ENCODE measurements at regions not wholly inside any gene's neighbourhood (a gene's known extent, or its start where the extent isn't known, plus 50 kb on each side); places are given as distances from the start of the nearest gene placed in this dataset.
"Not testable (repeated sequence)": the region's sequence is repeated elsewhere in the genome, so short reads cannot be mapped to it uniquely, and the experiment has no call there.

DNA sequence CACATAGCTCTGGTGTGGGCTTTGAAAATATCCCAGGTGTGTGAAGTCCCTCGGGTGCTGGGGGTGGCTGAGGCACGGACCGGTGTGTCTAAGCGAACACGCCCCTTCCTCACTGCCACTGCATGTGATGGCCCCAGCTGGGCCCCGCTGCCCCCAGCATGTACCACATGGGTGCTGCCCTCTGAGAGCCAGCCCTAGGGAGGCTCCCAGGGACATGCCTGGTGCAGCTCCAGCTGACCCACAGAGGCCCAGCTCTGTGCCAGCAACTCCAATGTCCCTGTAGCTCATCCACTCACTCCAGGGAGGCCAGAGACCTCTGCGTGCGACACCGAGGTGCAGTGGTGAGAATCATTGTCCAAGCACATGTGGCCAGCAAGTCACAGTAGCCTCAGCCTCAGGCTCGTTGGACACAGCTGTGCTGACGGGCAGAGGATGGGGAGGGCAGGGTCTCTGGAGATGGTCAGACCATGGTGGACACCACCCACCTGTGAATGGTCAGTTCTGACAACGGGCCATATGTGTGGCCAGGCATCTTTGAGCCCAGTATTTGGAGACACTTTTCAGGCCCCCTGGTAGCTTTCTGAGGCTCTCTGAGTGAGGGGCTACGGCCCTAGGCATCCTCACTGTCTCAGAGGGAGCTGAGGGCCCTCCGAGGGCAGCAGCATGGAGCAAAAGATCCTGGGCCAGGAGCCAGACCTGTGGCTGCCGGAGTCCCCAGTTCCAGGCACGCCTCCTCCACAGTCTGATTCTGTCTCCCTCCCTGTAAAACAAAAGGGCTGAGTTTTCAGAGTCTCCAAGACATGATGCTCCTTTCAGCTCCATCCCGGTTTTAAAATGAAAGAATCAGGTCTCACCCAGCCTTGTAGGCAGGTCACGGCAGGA, 220.7 kb downstream of the NDUFA10 start:
- no peak for DNase-seq

DNA sequence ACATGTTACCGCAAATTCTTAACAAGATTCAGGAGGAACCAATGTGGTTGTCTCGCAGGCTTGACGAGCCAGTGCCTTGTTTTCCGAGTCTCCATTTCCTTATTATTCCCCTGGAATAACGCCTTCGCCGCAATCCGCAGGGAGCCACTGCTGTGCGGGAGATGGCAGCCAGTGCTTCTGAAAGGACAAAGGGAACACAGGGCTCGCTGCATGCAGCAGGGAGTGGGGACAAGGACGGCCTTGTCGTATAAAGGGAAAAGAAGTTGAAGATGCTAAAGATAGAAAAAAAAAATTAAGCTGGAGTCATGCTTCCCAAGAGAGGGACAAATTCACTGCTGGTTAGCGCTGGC, 221.4 kb downstream of the NDUFA10 start:
- no peak for DNase-seq

DNA sequence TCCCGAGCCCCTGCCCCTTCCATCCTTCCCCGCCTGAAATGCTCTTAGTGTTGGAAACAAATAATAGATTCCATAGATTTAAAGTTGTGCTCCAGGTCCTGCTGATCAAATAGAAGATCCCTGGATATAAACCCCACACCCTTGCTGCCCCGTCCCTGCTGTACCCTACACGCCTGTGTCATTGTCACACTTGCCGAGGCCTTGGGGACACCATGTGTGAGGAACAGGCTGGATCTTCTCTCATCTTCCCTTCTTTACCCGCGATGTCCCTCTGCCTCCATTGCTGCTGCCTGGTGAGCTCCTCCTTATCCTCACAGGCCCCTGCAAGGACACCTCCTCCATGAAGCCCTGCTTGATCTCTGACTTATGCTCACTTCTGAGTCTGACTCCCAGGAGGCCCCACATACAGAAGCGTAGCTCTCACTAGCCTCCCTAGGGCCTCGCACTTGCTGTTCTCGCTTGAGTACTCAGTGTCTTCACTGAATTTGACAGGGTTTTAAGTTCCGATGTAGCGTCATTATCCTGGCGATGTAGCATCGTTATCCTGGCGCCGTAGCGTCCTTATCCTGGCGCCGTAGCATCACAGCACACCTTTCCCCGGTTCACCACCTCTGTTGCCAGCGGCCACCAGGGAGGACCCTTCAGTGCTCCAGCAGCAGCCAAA, 221.9 kb downstream of the NDUFA10 start:
- DNase-seq, result no peak

DNA sequence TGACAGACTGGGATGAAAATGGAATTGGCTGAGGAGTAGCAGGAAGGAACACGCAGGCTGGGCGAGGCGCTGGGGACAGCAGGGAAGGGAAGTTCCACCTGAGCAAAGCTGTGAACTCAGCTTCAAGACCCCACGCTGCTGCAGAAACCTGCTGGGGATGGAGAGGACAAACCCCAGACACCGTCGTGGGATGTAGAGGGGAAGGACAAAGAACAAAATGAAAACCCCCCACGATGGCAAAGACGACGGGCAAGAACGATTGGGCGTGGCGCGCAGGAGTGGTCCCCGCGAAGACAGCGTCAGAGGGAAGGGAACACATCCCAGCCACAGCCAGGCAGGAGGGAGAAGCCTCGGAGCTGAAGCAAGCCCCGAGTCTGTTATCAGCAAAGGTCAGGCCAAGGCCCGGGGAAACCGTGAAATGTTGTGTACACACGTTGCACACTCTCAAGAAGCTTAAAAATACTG, 222.9 kb downstream of the NDUFA10 start:
- no peak for DNase-seq

DNA sequence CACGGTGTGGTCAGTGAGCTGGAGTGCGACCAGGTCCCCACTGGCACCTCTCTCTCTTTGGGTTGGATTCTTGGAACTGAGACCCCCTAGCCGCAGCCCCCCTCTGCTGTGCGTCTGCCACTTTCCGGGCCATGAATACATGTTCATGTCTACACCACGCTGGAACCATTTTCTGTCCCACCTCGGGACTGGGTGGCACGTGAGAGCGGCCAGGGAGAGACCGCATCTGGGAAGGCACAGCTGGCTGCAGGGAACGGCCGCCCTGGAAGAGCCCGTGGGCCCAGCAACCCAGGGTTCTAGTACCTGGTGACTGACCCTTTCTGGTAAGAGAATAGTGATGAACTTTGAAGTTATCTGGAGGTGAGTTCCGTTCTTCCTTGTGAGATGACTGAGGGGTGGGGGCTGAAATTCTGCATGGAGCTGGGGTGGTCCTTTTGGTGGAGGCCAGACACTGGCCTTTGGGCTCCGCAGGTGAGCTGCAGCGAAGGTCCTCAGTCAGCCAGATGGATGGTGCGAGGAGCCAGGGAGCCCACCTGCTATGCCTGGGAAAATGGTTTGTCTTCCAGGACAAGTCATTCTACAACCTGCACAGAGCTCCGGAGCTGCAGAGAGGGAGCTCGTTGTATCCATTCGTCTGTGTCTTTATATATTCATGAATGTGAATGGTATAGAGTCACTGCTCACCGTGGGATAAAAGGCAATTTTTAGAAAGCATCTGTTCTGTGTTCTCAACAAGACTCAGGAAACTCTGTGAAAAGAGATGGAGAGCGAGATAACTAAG, 223.5 kb downstream of the NDUFA10 start:
- DNase-seq, result no peak

DNA sequence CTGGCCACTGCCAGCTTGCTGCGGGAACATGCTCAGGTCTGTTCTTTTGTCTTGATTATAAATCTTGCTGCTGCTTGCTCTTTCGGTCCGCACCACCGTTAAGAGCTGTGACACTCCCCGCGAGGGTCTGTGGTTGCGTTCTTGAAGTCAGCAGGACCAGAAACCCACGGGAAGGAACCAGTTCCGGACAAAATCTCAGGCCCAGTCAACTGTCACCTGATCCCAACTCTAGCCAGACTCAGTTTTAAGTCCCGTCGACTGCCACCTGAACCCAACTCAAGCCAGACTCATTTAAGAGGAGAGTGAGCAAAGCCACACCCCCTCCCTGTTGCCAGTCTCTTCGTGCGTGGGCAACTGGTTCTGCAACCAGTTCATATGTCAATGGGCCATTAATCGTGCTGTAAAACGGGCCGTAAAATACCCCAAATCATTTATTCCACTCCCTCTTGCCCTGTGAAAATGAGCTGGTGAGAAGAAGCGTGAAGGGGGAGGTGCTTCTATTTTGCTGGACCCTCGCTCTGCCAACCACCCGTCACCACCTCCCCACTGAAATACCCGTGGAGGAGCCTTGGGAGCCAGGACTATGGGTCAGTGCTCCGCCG, 224.3 kb downstream of the NDUFA10 start:
- no peak for DNase-seq

DNA sequence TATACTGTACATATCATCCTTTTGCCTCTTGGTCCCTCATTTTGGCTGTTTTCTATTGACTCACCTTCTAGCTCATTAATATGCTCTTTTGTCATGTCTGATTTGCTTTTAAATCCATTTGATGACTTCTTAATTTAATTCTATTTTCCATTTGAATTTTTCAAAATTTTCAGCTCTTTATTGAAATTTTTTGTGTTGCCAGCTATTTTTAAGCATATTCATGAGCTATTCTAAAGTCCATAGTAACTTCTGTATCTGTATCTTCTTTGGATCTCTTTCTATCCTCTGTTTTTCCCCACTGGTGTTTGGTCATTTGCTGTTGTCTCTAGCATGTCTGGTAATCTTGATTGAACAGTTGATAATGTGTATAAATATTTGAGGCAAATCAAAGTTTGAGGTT, 227.8 kb downstream of the NDUFA10 start:
- no peak for DNase-seq

DNA sequence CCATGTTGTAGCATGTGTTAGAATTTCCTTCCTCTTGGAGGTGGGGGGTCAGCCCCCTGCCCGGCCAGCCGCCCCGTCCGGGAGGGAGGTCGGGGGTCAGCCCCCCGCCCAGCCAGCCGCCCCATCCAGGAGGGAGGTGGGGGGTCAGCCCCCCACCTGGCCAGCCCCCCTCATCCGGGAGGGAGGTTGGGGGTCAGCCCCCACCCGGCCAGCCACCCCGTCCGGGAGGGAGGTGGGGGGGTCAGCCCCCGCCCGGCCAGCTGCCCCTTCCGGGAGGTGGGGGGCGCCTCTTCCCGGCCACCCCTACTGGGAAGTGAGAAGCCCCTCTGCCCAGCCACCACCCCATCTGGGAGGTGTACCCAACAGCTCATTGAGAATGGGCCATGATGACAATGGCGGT, 229.4 kb downstream of the NDUFA10 start:
- DNase-seq, result not testable (repeated sequence)

DNA sequence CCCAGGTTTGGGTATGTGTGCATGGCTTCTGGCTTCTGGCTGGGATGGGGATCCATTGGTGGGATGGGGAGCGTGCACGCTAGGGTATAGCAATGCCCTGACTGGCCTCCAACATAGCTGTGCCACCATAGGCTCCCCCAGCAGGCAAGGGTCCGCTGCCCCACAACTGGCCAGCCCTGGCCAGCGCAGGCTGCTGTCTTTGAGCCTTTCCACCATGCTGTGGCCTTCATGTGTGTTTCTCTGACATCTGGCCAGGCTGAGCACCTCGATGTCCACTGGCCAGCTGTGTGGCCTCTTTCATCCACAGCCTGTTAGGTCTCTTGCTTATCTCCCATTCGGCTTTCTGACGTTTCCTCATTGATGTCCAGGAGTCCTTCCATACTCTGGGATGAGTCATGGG, 231.3 kb downstream of the NDUFA10 start:
- no peak for DNase-seq

DNA sequence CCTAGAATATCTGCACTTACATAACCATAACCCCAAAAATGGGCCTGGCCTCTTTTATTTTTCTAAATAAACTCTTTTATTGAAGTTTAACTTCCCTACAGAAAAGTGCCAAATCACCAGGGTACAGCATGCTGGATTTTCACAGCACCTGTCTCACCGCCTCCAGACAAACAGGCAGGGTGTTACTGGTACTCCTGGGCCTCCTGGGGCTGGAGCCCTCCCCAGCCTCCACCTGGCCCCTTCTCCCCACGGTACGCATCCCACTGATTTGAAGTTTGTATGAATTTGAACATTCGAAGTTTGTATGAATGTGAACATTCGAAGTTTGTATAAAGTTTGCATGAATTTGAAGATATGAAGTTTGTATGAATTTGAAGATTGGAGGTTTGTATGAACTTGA, 232.1 kb downstream of the NDUFA10 start:
- DNase-seq, result no peak

DNA sequence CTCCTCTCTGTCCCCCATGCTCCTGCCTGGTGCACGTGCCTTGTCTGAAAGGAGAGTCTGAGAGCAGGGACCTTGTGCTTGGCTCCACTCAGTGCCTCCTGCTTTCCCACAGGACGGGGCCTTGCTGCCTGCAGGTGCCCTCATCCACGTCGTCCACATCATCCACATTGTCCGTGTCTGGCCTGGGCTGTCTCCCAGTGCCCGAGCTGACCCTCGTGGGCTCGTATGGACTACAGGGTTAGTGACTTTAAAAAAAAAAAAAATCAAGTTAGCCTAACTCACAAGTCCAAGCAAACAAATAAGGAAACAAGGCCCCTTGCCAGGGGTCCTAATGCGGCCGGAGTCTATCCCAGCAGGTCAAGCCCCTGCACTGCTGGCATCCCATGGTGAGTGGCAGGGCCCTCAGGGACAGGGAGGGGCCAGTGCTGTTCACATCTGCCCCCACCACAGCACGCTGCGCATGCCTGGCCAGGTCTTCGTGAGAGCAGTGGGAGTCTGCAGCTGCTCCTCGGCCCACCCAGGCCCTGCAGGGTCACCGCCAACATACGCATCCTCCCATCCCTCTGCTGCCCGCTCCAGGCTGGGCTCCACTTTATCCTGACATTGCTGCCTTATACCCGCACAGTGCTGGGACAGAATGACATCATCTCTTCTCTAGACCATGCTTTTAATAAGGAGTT, 232.6 kb downstream of the NDUFA10 start:
- no peak for DNase-seq

DNA sequence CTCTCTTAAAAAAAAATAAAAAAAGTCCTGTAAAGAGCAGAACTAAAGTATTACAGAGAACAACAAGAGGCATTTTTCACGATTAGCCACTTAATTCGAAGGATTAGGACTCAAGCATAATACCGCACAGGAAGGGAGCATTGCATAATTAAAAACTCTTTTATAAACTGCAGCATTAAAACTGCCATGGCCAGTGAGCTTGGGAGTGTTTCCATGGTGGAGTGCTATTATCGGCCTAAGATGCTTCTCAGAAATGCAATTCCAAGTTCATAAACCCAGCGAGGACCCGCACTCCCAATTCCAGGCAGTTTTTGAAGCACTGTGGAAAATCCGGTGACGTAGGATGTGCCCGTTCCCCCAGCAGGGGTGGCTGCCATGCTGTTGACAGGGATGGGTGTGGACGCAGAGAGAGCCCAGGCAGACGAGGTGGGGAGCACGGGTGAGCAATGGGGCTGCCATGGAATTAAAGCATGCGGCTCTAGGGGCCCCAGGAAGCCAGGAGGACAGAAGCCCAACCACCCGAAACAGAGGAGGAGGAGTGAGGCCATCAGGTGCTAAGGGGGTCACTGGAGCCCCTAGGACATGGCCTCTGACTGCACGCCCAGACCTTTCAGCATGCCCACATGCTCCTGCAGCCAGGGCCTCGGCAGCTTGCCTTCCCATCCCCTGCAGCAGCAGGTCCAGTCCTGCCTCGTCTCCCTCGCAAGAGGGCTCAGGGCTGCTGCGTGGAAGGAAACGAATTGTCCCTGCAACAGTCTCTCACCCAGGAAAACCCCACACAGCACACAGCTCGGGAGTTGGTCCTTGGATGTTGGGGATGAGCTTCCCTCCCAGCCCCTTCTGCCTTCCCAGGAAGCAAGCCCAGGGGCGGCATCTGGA, 233.4 kb downstream of the NDUFA10 start:
- DNase-seq, result no peak

DNA sequence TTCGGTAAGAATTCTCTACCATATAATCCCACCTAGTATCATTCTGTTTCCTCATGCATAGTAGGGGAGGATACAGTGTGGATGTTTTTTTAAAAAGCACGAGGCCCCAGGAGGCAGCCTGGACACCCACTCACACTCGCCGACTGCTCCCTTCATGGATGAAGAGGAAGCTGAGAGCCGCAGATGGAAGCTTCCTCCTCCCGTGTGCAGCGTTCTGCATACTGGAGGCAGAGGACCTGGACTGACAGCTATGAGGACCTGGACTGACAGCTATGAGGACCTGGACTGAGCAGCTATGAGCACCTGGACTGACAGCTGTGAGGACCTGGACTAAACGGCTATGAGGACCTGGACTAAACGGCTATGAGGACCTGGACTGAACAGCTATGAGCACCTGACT, 234.4 kb downstream of the NDUFA10 start:
- no peak for DNase-seq

DNA sequence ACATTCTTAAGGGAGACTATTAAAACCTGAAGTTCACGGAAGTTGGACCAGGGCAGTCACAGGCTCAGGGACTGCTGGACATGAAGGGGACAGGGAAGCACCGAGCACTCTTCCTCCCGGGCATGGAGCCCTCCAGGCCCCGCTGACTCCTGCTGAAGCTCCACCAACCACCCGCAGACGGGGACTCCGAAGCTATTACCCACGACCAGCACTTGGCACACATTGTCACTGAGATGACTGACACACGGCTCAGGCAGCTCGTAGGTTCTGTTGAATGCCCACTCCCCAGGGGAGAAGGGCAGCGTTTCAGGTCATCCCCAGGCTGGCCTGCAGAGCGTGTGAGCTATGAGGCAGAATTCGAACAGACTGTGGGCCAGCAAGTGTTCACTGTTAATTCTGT, 234.8 kb downstream of the NDUFA10 start:
- no peak for DNase-seq

DNA sequence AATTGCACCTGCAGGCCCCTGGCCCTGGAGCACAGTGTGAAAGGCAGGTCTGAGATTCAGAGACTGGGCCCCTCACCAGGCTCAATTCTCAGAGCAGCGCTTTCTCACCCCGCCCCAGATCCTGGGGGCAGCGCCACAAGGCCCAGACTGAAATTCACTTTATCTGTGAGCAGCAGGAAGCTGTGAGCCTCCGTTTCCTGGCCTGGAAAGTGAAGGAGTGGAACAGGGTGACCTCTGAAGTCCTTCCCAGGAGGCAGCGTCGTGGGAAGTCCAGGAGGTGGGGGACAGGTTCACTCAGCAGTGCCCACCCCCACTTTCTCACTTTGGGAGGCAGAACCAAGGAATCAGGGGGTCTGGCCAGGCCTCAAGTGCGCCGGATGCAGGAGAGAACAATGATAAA, 235.4 kb downstream of the NDUFA10 start:
- DNase-seq, result no peak

DNA sequence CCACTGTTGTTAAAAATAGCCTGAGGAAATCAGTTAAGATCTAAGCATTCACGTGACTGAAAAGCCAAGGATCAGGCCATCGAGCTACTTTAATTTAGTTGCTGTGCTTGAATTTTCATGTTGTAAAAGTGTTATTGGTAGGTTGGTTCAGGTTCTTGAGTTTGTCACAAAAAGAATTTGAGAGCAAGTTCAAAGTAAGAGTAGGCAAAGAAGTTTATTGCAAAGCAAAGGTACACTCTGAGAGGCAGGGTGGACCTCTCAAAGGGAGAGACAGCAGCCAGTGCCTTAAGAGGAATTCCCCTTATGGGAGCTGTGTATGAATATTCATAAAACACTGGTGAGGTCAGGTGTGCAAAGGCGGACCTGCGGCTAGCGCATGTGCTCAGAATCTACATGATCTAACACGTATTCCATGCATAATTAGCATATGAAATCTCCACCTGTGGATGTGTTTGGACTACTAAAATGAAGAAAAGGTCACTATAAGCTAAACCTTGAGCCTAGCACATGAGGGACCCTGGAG, 236.5 kb downstream of the NDUFA10 start:
- no peak for DNase-seq

DNA sequence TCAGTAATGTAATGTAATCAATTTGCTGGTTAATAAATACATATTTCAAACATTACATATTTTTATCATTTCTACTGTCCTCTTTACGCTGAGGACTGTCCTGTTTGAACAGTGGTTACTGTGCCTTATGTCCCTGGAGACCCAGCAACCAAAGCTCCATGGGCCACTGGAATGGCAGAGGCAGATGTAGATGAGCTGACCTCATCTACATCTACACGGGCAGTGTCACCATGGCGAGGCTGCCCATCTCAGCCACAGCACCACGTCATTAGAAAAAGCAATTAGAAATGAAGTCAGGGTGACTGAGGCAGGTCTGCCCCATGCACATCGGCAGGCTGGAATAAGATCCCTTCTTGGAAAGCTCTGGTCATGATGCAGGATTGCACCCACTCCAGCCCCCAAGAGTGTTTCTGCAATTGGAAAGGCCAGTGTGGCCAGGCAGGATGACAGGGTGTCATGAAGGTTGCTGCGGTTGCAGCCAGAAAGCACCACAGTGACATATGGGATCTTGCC, 237.5 kb downstream of the NDUFA10 start:
- DNase-seq, result no peak

DNA sequence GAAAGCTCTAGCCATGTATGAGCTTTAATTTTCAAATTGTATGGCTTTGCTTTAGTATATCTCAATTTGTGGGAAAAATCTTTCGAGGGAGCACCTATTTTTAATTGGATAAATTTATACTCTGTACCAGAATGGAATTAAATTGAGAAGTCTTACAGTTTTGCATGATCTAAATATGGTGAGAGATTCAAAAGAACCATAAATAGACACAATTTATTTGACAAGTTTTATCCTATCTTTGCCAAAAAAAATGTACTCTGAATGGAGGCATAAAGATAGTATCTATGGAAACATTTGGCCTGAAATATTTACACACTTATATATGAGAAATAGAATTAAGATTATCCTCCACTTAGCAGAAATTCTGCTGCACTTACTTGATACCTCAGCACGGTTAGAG, 238.4 kb downstream of the NDUFA10 start:
- DNase-seq, result no peak

DNA sequence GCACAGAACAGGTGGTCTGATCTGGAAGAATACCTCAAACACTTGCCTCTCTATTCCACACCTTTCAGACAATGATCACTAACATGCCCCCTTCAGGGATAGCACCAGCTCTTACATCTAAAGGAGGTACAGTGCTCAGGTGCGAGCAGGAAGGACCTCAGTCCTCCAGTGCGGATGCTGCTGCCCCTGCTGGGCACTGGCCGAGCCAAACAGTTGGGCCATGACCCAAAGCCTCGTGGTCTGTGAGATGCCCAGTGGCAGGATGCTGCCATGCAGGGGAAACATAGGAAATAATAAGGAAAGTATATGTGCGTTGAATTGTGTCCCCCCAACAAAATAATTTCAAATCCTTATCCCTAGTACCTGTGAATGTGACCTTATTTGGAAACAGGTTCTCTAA, 243.7 kb downstream of the NDUFA10 start:
- no peak for DNase-seq

Data from right lung (tissue), 2 donors.